HL-60 (cell line): ENCODE measurements at regions not wholly inside any gene's neighbourhood (a gene's known extent, or its start where the extent isn't known, plus 50 kb on each side); places are given as distances from the start of the nearest gene placed in this dataset.

Source experiments
- DNase-seq, 2 experiments: peaks; one replicate each; pipeline ENCODE4 v3.0.0-alpha.2; 2010 to 2020; ENCODE audit warnings: low read depth in 1 of 2, low spot score in 1 of 2
- H3K27ac ChIP-seq: fragments of 250-450 bp; sonication (Bioruptor Pico); replicated peaks from 2 replicates; pipeline ENCODE4 v1.5.1; 2020; ENCODE audit warnings: mild to moderate bottlenecking, moderate library complexity
- H3K27me3 ChIP-seq: fragments of 250-450 bp; sonication (Bioruptor Pico); 2 replicates; pipeline ENCODE4 v1.5.1; 2021; ENCODE audit warnings: mild to moderate bottlenecking, moderate library complexity; ENCODE audit not compliant: insufficient read depth, poor library complexity, severe bottlenecking
- H3K4me3 ChIP-seq: replicated peaks from 2 replicates; pipeline ENCODE4 v1.5.1; 2011; ENCODE audit warnings: mild to moderate bottlenecking, control low read depth, low read length; ENCODE audit not compliant: insufficient read depth
- CTCF ChIP-seq: IDR thresholded peaks from one replicate; pipeline ENCODE4 v1.5.1; 2011; ENCODE audit warnings: low read length, control low read depth, inconsistent platforms; ENCODE audit not compliant: insufficient read depth
- GABPA ChIP-seq: IDR thresholded peaks from 2 replicates; pipeline ENCODE4 v1.6.1; 2012; ENCODE audit warnings: low read depth
- POLR2AphosphoS5 ChIP-seq: IDR thresholded peaks from 2 replicates; pipeline ENCODE4 v1.6.1; 2012; ENCODE audit warnings: low read depth
- SPI1 ChIP-seq: IDR thresholded peaks from 2 replicates; pipeline ENCODE4 v1.6.1; 2012; ENCODE audit warnings: low read depth, mild to moderate bottlenecking, borderline replicate concordance
- TF ChIP-seq, protein P1 (sequence below): IDR thresholded peaks from 2 replicates; pipeline ENCODE4 v1.6.1; 2012; ENCODE audit warnings: low read depth; ENCODE audit not compliant: insufficient replicate concordance

DNA sequence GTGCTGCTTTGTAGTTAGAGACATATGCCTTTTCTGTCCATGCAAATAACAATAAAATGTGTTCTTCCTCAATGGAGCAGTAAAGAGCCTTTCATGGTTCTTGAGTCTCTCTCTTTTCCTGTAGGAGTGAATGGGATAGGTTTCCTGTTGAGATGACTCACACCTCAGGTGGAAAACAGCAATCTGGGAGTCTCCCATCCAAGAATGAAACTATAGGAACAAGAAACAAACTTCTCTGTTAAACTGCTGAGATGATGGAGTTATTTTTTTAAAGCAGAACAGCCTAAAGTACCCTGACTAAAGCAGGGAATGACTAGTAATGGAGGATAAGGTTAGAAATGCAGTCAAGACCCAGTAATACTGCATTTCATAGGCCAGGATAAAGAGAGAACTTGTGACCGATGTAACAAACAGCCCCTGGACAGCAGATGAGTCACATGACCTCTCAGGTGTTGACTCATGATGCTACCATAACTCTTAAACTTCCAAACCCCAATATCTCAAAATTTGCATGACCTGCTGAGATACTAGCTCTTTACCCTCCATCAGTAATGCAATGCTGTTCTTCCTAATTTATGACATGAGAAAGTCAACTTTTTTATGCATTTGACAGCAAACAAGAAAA, 548.9 kb downstream of the CBLN4 start:
- TF ChIP-seq GABPA = no peak
- no peak for TF ChIP-seq SPI1
- no peak overlapping the region for H3K4me3 ChIP-seq

GRCh38 chr20:55449091-55449490, 556.2 kb downstream of the CBLN4 start:
- TF ChIP-seq SPI1 (no peak), POLR2AphosphoS5 (no peak), GABPA (no peak)
- TF ChIP-seq, protein P1, sequence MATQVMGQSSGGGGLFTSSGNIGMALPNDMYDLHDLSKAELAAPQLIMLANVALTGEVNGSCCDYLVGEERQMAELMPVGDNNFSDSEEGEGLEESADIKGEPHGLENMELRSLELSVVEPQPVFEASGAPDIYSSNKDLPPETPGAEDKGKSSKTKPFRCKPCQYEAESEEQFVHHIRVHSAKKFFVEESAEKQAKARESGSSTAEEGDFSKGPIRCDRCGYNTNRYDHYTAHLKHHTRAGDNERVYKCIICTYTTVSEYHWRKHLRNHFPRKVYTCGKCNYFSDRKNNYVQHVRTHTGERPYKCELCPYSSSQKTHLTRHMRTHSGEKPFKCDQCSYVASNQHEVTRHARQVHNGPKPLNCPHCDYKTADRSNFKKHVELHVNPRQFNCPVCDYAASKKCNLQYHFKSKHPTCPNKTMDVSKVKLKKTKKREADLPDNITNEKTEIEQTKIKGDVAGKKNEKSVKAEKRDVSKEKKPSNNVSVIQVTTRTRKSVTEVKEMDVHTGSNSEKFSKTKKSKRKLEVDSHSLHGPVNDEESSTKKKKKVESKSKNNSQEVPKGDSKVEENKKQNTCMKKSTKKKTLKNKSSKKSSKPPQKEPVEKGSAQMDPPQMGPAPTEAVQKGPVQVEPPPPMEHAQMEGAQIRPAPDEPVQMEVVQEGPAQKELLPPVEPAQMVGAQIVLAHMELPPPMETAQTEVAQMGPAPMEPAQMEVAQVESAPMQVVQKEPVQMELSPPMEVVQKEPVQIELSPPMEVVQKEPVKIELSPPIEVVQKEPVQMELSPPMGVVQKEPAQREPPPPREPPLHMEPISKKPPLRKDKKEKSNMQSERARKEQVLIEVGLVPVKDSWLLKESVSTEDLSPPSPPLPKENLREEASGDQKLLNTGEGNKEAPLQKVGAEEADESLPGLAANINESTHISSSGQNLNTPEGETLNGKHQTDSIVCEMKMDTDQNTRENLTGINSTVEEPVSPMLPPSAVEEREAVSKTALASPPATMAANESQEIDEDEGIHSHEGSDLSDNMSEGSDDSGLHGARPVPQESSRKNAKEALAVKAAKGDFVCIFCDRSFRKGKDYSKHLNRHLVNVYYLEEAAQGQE = no peak
- H3K27ac ChIP-seq = no peak overlapping the region
- H3K27me3 ChIP-seq = no peaks in the 10 kb centered on the region
- no peak overlapping the region for H3K4me3 ChIP-seq
- no peak for DNase-seq

More for the DNA sequence above, 548.9 kb downstream of the CBLN4 start:
- Histone ChIP-seq H3K27me3 (no peaks in the 10 kb centered on the region), H3K27ac (no peak overlapping the region)
- no peak for DNase-seq

GRCh38 chr20:55446301-55446700, 559.0 kb downstream of the CBLN4 start:
- no peak for DNase-seq
- H3K27ac ChIP-seq = no peak overlapping the region
- TF ChIP-seq, protein P1 = no peak
- TF ChIP-seq SPI1 (no peak), CTCF (no peak), POLR2AphosphoS5 (no peak), GABPA (no peak)
- no peak overlapping the region for H3K4me3 ChIP-seq
- no peaks in the 10 kb centered on the region for H3K27me3 ChIP-seq

DNA sequence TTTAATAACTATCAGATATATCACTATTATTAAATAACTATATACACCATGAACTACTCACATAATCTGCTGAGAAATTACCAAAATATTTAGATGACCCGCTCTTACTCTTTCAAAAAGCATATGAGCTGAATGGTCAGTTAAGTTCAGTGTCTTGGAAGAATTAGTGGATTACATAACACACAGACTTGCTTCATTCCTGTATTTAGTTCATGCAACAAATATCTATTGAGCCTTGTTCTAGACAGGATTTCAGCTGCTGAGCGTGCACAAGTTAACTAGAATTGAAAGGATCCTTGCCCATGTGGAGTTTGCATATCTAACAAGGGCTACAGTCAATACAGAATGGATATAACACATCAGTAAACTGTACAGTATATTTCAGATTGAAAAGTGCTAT, 566.2 kb downstream of the CBLN4 start:
- no peaks in the 10 kb centered on the region for H3K27me3 ChIP-seq
- TF ChIP-seq POLR2AphosphoS5 = no peak
- TF ChIP-seq CTCF = no peak
- no peak for TF ChIP-seq GABPA
- TF ChIP-seq SPI1 = no peak
- TF ChIP-seq, protein P1 = no peak
- no peak overlapping the region for H3K4me3 ChIP-seq
- DNase-seq = no peak
- no peak overlapping the region for H3K27ac ChIP-seq
